ENCODE measurements at regions not wholly inside any gene's neighbourhood (a gene's known extent, or its start where the extent isn't known, plus 50 kb on each side); places are given as distances from the start of the nearest gene placed in this dataset.

DNA sequence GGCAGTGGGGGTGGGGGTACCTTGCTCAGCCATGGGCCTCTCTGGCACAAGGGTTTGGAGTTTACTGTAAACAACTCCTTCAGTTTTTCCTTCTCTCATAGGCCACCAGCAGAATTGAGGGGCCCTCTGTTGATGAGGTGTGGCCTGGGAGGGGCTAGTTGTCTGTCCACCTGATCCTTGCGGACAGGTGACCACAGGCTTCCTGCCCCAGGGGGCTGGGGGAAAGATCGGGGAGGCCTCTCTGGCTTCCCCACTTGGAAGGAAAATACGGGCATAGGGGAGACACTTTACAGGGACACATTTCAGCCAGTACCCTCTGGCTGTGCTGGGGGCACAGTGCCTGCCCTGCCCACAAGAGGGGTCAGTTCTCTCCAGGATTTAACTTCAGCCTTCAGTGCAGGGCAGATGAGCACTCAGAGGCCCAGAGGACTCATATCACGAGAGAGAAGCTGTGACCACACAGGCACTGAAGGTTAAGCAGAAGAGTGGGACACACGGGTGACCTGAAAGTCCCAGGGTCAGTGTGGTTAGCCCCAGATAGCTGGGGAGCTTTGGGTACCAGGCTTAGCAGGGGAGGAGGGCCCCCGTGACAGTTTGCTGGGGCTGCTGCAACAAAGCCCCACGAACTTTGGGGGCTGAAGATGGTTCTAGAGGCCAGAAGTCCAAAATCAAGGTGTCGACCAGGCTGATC is 245.9 kb downstream of the SEC14L1 start:
- Histone ChIP-seq H3K4me3 (ENCODE audit: low read depth in 1 of 2, low read length in 1 of 2) (no peak overlapping the region), H3K36me3 (peaks cover 14% of the 10 kb centered on the region), H3K27ac (no peak overlapping the region), H3K9me3 (no peaks in the 10 kb centered on the region), H3K4me1 (ENCODE audit: control insufficient read depth in 1 of 2, insufficient read depth in 1 of 2, low read depth in 1 of 2, low read length in 1 of 2) (peaks cover 15 to 23% of the 10 kb centered on the region in 2 experiments), H3K27me3 (no peaks in the 10 kb centered on the region)
- TF ChIP-seq, protein P1, sequence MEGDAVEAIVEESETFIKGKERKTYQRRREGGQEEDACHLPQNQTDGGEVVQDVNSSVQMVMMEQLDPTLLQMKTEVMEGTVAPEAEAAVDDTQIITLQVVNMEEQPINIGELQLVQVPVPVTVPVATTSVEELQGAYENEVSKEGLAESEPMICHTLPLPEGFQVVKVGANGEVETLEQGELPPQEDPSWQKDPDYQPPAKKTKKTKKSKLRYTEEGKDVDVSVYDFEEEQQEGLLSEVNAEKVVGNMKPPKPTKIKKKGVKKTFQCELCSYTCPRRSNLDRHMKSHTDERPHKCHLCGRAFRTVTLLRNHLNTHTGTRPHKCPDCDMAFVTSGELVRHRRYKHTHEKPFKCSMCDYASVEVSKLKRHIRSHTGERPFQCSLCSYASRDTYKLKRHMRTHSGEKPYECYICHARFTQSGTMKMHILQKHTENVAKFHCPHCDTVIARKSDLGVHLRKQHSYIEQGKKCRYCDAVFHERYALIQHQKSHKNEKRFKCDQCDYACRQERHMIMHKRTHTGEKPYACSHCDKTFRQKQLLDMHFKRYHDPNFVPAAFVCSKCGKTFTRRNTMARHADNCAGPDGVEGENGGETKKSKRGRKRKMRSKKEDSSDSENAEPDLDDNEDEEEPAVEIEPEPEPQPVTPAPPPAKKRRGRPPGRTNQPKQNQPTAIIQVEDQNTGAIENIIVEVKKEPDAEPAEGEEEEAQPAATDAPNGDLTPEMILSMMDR (IDR thresholded peaks at IDR 0.05) = no peak

DNA sequence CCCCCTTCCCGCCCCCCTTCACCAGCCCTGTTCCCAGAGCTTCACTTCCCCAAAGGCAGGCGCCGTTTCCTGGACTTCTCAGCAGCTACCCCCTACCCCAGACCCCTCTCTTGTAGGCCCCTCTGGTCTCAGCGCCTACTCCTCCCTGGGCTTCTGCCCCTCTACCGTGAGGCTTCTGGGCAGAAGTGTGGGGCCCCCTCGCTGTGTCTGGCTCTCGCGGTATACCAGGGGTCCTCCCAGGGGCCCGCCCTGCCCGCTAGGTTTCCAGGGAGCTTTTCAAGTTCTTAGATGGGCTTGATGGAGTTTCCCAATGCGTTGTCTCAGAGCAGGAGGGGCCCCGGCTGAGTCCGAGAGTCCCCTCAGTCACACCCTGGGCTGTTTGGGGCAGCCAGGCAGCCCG is 247.1 kb downstream of the SEC14L1 start:
- H3K36me3 ChIP-seq = peaks cover 14% of the 10 kb centered on the region
- no peaks in the 10 kb centered on the region for H3K27me3 ChIP-seq
- H3K4me1 ChIP-seq (ENCODE audit: control insufficient read depth in 1 of 2, insufficient read depth in 1 of 2, low read depth in 1 of 2, low read length in 1 of 2) = peaks cover 15 to 23% of the 10 kb centered on the region in 2 experiments
- TF ChIP-seq, protein P1 (IDR thresholded peaks at IDR 0.05) = no peak
- no peaks in the 10 kb centered on the region for H3K9me3 ChIP-seq
- no peak overlapping the region for H3K27ac ChIP-seq
- no peak overlapping the region for H3K4me3 ChIP-seq (ENCODE audit: low read depth in 1 of 2, low read length in 1 of 2)

DNA sequence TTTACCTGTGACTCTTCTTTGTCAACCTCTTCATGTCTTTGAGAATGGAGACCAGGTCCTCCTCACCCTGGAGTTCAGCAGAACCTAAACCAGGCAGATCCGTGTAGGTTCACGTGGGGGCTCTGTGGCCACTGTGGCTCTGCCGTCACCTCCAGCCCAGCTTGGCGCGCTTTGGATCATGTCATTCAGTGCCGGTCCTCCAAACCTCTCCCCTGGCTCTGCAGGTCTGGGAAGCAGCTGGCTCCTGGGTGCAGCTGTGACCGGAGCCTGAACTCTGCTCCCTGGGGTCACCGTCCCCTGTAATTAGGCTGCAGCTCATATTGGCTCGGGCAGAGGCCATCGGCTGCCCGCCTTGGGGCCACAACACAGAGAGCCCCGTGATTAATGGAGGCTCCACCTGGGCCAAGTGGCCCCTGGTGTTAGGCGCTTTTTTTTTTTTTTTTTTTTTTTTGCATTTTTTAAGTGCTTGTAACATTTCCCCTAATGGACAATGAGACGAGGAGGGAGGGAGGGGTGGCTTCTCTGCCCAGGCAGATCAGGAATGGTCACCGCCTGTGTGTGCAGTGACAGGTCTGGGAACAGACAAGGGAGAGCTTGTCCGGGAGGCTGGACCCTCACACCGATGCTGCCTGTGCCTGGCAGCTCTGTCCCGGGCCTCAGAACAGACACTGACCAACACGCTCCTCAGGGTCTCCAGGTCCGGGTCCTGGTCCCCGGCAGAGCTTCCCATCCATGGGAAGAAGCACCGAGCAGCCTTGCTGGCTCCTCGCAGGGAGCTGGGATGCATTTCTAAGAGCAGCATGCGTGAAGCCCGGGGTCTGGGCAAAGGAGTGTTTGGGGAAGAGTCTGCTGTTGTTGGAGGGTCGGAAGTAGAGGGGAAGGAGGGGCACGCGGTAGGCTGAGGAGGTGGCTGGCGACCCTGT is 247.9 kb downstream of the SEC14L1 start:
- peaks cover 15 to 23% of the 10 kb centered on the region in 2 experiments for H3K4me1 ChIP-seq (ENCODE audit: control insufficient read depth in 1 of 2, insufficient read depth in 1 of 2, low read depth in 1 of 2, low read length in 1 of 2)
- peak overlapping the region; percentile 61 for H3K4me3 ChIP-seq (ENCODE audit: low read depth in 1 of 2, low read length in 1 of 2)
- H3K36me3 ChIP-seq = peaks cover 10% of the 10 kb centered on the region
- H3K27ac ChIP-seq = peak overlapping the region; percentile 83
- TF ChIP-seq, protein P1 (IDR thresholded peaks at IDR 0.05) = no peak
- H3K27me3 ChIP-seq = no peaks in the 10 kb centered on the region
- no peaks in the 10 kb centered on the region for H3K9me3 ChIP-seq

DNA sequence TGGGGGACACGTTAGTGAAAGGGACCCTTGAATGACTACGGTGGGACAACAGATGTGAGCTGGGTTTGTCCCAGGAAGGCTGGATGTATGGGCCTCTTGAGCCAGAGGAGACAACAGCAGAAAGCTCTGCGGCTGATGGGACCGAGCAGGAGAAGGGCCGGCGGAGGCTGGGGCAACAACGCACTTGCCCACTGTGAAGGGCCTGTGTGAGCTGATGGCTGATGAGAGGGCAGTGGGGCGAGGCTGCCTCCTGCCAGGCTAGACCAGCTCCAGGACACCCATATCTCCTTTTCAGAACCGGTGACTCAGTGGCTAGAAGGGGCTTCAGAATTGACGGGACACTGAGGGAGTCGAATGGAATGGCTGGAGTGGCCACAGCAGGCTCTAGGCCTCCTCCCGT is 250.1 kb downstream of the SEC14L1 start:
- no peak overlapping the region for H3K4me3 ChIP-seq (ENCODE audit: low read depth in 1 of 2, low read length in 1 of 2)
- H3K9me3 ChIP-seq = no peaks in the 10 kb centered on the region
- H3K27ac ChIP-seq = no peak overlapping the region
- TF ChIP-seq, protein P1 (IDR thresholded peaks at IDR 0.05) = no peak
- peaks cover 15 to 23% of the 10 kb centered on the region in 2 experiments for H3K4me1 ChIP-seq (ENCODE audit: control insufficient read depth in 1 of 2, insufficient read depth in 1 of 2, low read depth in 1 of 2, low read length in 1 of 2)
- H3K36me3 ChIP-seq = no peaks in the 10 kb centered on the region
- H3K27me3 ChIP-seq = no peaks in the 10 kb centered on the region

DNA sequence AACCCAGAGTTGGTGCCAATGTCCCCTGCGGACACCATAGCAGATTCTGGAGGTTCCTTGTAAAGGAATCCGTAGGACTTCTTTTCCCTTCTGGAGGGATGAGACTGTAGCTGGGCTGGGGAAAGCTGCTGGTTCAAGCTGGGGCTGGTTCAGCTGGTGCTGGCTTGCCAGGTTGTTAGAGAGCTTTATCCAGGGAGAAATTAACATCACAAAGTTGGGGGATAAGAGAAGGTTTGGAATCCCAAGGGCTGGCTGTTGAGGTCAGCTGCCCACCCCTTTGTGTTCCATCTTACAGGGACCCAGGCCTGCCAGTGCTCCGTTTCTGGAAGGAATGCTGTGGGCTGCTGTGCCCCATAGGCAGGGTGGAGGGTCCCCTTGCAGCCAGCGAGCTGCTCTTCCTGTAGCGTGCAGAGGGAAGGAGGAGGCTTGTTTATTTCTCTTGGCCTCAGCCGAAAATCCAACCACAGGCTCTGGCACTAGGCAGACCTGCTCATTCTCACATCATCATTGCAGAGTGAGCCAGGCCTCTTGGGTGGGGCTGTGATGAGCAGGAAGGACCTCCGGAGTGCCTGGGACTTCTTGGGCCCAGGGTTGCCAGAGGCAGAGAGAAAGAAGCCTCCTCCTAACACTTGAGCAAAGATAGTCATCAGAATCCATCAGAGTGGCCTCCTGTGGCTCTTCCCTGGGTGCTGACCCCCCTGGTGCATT is 251.1 kb downstream of the SEC14L1 start:
- H3K9me3 ChIP-seq = no peaks in the 10 kb centered on the region
- H3K27ac ChIP-seq = no peak overlapping the region
- TF ChIP-seq, protein P1 (IDR thresholded peaks at IDR 0.05) = no peak
- no peak overlapping the region for H3K4me3 ChIP-seq (ENCODE audit: low read depth in 1 of 2, low read length in 1 of 2)
- H3K4me1 ChIP-seq (ENCODE audit: control insufficient read depth in 1 of 2, insufficient read depth in 1 of 2, low read depth in 1 of 2, low read length in 1 of 2) = peaks cover 15 to 23% of the 10 kb centered on the region in 2 experiments
- no peaks in the 10 kb centered on the region for H3K36me3 ChIP-seq
- no peaks in the 10 kb centered on the region for H3K27me3 ChIP-seq

Measured in neutrophil (primary cell).